NCI-H510A treated with DMSO at 0.1 percent for 48 hours (cell line): ENCODE measurements at regions not wholly inside any gene's neighbourhood (a gene's known extent, or its start where the extent isn't known, plus 50 kb on each side); places are given as distances from the start of the nearest gene placed in this dataset.

Experiments used
- DNase-seq: peaks from one replicate; lab custom pipeline; 2025; lab: John Stamatoyannopoulos, UW

GRCh38 chr20:24334830-24335229, 134.6 kb upstream of the SYNDIG1 start:
- DNase-seq, result no peak

GRCh38 chr20:24332956-24333355, 136.5 kb upstream of the SYNDIG1 start:
- DNase-seq, result no peak

- DNase-seq, result no peak
Observed at GRCh38 chr20:24331939-24332338, 137.5 kb upstream of the SYNDIG1 start.

- no peak for DNase-seq
Observed at GRCh38 chr20:24328901-24329300, 140.5 kb upstream of the SYNDIG1 start.

DNA sequence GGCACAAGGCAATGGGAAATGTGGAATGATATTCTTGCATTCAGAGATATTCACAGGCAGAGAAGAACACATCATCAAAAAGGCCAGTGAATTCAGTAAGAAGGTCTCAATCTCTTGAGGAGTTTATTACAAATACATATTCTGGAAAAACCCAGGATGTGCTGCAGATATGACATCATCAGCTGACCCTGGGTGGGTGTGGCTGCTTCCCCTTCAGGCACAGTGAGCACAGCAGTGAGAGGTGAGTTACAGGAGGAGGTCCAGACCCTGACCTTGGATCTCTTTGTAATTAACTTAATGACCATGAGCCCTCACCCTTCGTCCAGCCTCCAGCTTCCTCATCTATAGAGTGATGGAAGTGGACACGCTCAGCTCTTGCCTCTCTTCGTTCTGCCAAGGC, 147.5 kb upstream of the SYNDIG1 start:
- DNase-seq, result no peak

DNA sequence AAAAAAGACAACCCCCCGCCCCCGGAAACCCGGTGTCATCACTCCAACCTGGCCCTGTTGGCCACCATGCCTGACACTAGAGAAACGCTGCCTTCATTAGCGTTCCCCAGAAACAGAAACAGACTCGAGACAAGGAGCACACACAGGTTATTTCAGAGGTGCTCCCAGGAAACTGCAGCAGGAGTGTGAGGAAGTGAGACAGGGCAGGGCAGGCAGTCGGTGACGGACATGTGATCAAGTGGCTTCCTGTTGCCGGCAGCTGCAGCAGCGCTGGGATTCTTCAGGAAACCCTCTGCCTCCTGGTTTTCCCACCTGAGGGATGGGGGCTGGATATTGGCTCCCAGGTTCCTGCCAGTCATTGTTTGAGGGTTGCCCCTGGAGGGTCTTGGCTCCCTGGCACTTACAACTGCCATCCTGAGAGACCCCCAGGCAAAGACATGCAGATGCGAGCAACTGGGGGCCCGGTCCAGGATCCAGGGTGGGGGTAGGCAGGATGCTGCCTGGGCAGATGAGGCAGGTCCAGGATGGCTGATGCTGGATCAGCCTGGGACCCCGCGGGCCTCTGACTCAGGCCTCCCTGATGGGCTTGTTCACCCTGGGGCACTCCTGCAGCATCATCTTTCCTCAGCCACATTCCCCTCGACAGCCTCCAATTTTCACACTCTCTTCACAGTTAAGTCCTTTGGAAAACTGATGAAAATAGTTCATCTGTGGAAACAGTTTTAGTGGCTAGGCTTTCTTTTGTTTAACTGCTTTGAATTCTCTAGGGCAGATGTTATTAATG, 150.7 kb upstream of the SYNDIG1 start:
- DNase-seq, result no peak

- DNase-seq, result no peak
Observed at GRCh38 chr20:24317224-24317623, 152.2 kb upstream of the SYNDIG1 start.

GRCh38 chr20:24316731-24317130, 152.7 kb upstream of the SYNDIG1 start:
- no peak for DNase-seq

DNA sequence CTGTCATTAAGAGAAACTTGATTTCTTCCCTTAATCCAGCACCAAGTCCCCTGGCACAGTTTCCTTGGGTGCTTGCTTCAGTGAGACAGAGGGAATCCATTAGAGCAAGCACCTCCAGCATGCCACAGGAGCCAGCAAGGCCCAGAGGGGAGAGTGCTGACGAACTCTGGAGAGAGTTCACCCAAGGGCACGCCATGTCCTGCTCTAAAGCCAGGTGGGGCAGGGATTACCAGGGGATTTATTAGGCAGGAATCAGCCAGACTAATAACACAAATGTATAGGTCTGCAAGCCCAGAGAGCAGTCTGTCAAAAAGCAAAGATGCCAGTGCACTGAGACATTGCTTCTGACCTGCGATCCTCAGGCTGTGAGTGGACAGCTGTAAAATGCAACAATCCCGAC, 155.4 kb upstream of the SYNDIG1 start:
- no peak for DNase-seq

- DNase-seq, result no peak
Observed at GRCh38 chr20:24309596-24309995, 159.8 kb upstream of the SYNDIG1 start.

GRCh38 chr20:24305371-24305770, 164.1 kb upstream of the SYNDIG1 start:
- no peak for DNase-seq

DNA sequence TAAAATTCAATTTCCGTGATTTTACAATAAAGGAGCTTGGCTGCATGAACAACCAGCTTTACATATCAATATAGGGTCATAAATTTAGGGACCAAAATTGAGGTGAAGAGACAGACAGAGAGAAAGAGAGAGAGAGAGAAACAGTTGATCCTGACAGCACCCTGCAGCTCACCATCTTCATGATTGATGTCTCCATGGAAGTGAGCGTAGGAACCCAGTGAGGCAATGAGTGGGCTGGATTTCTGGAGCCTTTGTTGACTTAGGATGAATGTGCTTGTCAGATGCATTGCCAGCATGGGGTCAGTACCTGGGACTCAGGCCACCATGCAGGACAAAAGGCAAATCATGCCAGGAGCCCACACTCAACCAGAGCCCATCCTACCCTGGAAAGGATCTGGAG, 165.1 kb upstream of the SYNDIG1 start:
- no peak for DNase-seq

DNA sequence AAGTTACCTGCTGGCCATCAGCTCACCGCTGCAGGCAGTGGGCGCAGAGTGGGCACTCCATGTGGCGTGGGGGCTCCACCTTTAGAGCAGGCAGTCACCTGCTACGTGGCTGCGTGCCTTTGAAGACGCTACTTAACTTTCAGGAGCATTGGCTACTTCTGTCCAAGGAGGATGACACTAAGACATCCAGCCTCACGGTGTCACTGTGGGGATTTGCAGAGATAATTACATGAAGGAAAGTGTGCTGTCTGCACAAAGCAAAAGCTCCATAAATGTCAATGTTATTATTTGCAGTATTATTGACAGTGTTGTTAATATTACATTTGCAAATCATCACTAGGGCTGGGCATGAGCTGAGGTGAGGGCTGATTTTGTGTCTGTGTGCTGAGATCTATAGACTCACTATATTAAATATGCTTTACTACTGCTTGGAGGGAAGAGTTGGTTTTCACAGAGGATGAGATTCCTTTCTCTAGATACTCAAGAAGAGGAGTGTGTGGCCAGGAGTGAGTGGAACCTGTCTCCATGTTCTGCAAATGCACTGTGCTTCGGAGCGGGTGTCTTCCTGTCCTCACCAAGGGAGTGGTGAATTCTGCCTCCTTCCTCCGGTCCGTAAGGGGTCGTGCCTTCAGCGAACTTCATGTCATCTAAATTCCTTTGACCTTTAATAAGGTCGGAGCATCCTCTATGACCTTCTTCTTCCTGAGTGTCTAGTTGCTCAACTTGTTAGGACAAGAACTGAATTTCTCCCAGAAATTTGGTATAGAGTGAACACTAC, 165.8 kb upstream of the SYNDIG1 start:
- DNase-seq, result no peak

DNA sequence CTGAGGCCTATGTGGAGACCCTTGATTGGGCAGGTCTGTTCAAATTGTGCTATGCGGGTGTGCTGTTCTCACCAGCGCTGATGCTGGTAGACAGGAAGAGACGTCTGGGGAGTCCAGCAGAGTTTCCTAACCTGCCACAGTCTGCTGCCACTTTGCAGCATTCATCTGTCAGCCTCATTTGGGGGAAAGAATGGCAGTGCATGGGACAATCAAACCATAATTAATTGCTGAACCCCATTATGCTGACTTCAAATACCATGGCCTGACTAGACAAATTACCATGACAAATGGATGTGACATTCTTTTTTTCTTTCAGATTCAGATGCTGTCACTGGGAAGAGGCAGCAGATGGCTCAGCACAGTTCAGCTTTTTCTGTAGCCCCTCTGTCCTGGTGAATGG, 171.4 kb upstream of the SYNDIG1 start:
- DNase-seq, result no peak

DNA sequence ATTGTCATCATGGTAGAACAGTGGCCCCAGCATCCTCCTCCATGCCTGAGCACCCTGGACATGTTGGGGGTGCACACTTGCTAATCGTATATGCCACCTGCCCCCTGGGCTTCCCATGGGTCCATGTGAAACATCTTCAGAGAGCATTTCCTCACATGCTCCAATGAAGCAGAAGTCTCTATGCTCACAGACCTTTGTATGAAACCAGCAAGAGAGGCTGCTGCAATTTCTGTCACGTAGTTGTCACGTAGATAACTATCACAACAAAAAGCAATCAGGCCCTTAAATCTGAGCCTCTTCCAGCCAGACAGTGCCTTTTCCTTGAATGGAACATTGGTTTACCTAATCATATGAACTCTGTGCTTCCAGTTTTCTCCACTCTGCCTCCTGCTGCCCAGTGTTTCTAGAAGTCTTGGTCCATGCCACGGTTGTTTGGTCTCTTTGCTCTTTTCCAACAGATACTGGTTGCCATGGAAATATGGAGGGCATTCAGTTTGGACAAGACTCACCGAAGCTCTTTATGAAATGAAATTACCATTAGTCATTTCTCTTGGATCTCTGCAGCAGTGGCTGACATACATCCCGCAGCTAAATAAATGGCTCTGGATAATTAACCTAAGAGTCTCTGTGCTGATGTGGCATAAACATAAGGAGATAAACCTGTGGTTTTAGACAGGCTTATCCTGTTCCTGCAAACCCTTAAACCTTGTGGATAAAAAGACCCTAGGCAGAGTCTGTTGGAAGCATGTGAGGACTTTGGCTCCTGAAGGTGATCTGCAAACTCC, 172.8 kb upstream of the SYNDIG1 start:
- no peak for DNase-seq

GRCh38 chr20:24291014-24291413, 178.4 kb upstream of the SYNDIG1 start:
- DNase-seq, result no peak

DNA sequence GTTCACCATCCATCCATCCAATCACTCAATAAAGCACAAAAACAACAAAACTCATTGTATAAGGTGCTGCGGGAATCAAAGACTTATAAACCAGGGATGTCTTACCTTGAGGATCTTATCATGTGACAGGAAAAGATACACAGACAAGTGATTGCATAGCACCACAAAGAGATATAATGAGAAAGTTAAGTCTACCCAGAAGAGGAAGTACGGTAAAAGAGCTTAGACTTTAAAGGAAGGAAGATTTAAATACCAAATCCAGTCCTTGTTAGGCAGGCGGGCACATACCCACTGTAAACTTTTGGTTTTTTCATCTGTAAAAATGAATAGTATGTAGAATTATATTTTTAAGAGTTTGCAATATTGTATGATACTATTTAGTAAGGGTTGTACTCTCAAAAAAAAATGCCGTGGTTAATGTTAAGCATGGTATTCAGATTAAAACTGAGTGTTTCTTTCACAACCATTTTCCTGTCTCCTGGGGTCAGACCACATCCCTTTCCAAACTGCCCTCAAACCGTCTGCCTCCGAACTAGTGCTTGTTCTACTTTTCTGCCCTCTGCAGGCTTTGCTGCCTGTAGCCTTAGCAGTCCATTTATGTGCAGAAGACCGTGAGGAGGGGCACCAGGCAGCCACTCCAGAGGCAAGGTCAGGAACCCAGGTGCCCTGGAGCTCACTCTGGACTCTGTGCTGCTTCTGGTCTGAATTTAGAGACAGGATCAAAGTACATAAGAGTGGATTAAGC, 179.5 kb upstream of the SYNDIG1 start:
- DNase-seq, result no peak

- no peak for DNase-seq
Observed at GRCh38 chr20:24283186-24283585, 186.2 kb upstream of the SYNDIG1 start.

GRCh38 chr20:24277196-24277595, 192.2 kb upstream of the SYNDIG1 start:
- DNase-seq, result no peak

- no peak for DNase-seq
Observed at GRCh38 chr20:24275946-24276705, 193.3 kb upstream of the SYNDIG1 start.

DNA sequence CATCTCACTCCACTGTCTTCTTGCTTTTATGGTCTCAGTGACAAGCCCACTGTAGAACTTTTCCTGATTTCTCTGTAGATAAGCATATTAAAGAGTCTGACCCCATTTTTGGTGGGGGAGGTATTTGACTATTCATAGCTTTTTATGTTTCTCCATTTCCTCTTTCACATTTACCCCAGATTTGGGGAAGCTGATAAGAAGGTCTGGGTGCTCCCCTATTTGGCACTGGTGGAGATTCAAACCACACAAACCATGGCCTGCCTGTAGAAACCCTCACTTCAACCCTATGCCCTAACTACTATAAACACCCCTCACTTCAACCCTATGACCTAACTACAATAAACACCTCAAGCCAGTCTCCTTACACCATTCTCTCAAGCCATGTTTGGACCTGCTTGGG, 196.2 kb upstream of the SYNDIG1 start:
- DNase-seq, result no peak
